ENCODE measurements at regions not wholly inside any gene's neighbourhood (a gene's known extent, or its start where the extent isn't known, plus 50 kb on each side); places are given as distances from the start of the nearest gene placed in this dataset.
"Not testable (repeated sequence)": the region's sequence is repeated elsewhere in the genome, so short reads cannot be mapped to it uniquely, and the experiment has no call there.

- H4K8ac ChIP-seq (ENCODE audit: low read length); H3K9me3 ChIP-seq (ENCODE audit: control insufficient read depth, low read length); H3K4me2 ChIP-seq (ENCODE audit: low read length, poor library complexity, severe bottlenecking); H3K18ac ChIP-seq (ENCODE audit: low read depth in 1 of 2, low read length in 2 of 2); H3K27ac ChIP-seq (ENCODE audit: low read length, poor library complexity, severe bottlenecking); H3K4me1 ChIP-seq (ENCODE audit: control insufficient read depth, insufficient read depth, low read depth, low read length); H3K23ac ChIP-seq (ENCODE audit: low read length in 2 of 2); H4K91ac ChIP-seq (ENCODE audit: low read length); H2AFZ ChIP-seq (ENCODE audit: low read depth, low read length); H2AK5ac ChIP-seq (ENCODE audit: low read length, severe bottlenecking); H3K4ac ChIP-seq (ENCODE audit: low read depth in 1 of 2, low read length in 2 of 2); H2BK5ac ChIP-seq (ENCODE audit: low read depth, low read length, poor library complexity, severe bottlenecking); H2BK15ac ChIP-seq (ENCODE audit: low read depth, poor library complexity, severe bottlenecking); H3K79me1 ChIP-seq (replicated peaks; ENCODE audit: low read length, poor library complexity, severe bottlenecking); H3K27me3 ChIP-seq (ENCODE audit: control insufficient read depth in 1 of 2, insufficient read depth in 1 of 2, low read length in 2 of 2); H3K4me3 ChIP-seq (ENCODE audit: insufficient read depth in 1 of 2, low read depth in 1 of 2, low read length in 2 of 2); H2BK12ac ChIP-seq (ENCODE audit: low read length in 2 of 2); H3K9ac ChIP-seq (ENCODE audit: low read length); H3K14ac ChIP-seq (ENCODE audit: low read length in 2 of 2); DNase-seq; H2BK120ac ChIP-seq (ENCODE audit: low read depth, low read length): not testable (repeated sequence)
- peaks cover 11 to 14% of the 10 kb centered on the region in 2 experiments for H3K36me3 ChIP-seq (ENCODE audit: control insufficient read depth in 1 of 2, insufficient read depth in 2 of 2, low read depth in 1 of 2, low read length in 2 of 2)
- WGBS: 99% methylated on average over 8 of the region's 8 CpGs
Observed at GRCh38 chr1:120489217-120489616, 74.4 kb downstream of the NBPF8 start.

GRCh38 chr1:120497145-120497544, 82.3 kb downstream of the NBPF8 start:
- not testable (repeated sequence) for H3K9ac ChIP-seq (ENCODE audit: low read length); H2BK120ac ChIP-seq (ENCODE audit: low read depth, low read length); H2BK12ac ChIP-seq (ENCODE audit: low read length in 2 of 2); H3K18ac ChIP-seq (ENCODE audit: low read depth in 1 of 2, low read length in 2 of 2); H2BK15ac ChIP-seq (ENCODE audit: low read depth, poor library complexity, severe bottlenecking); H3K23ac ChIP-seq (ENCODE audit: low read length in 2 of 2); H4K91ac ChIP-seq (ENCODE audit: low read length); H3K14ac ChIP-seq (ENCODE audit: low read length in 2 of 2); H3K9me3 ChIP-seq (ENCODE audit: control insufficient read depth, low read length); H3K4me1 ChIP-seq (ENCODE audit: control insufficient read depth, insufficient read depth, low read depth, low read length); H3K79me1 ChIP-seq (replicated peaks; ENCODE audit: low read length, poor library complexity, severe bottlenecking); H2BK5ac ChIP-seq (ENCODE audit: low read depth, low read length, poor library complexity, severe bottlenecking); H3K4ac ChIP-seq (ENCODE audit: low read depth in 1 of 2, low read length in 2 of 2); H3K4me2 ChIP-seq (ENCODE audit: low read length, poor library complexity, severe bottlenecking); H2AK5ac ChIP-seq (ENCODE audit: low read length, severe bottlenecking); H4K8ac ChIP-seq (ENCODE audit: low read length); H2AFZ ChIP-seq (ENCODE audit: low read depth, low read length); H3K4me3 ChIP-seq (ENCODE audit: insufficient read depth in 1 of 2, low read depth in 1 of 2, low read length in 2 of 2); H3K27me3 ChIP-seq (ENCODE audit: control insufficient read depth in 1 of 2, insufficient read depth in 1 of 2, low read length in 2 of 2); DNase-seq; H3K27ac ChIP-seq (ENCODE audit: low read length, poor library complexity, severe bottlenecking); H3K36me3 ChIP-seq (ENCODE audit: control insufficient read depth in 1 of 2, insufficient read depth in 2 of 2, low read depth in 1 of 2, low read length in 2 of 2)
- no CpG with 5 or more reads among the region's 3 CpGs for WGBS

GRCh38 chr1:120503284-120503683, 88.4 kb downstream of the NBPF8 start:
- not testable (repeated sequence) for H3K14ac ChIP-seq (ENCODE audit: low read length in 2 of 2); H4K91ac ChIP-seq (ENCODE audit: low read length); H3K4me1 ChIP-seq (ENCODE audit: control insufficient read depth, insufficient read depth, low read depth, low read length); H2BK12ac ChIP-seq (ENCODE audit: low read length in 2 of 2); H3K18ac ChIP-seq (ENCODE audit: low read depth in 1 of 2, low read length in 2 of 2); H2BK120ac ChIP-seq (ENCODE audit: low read depth, low read length); H3K4me2 ChIP-seq (ENCODE audit: low read length, poor library complexity, severe bottlenecking); H3K9me3 ChIP-seq (ENCODE audit: control insufficient read depth, low read length); H3K27me3 ChIP-seq (ENCODE audit: control insufficient read depth in 1 of 2, insufficient read depth in 1 of 2, low read length in 2 of 2); H2BK5ac ChIP-seq (ENCODE audit: low read depth, low read length, poor library complexity, severe bottlenecking); H4K8ac ChIP-seq (ENCODE audit: low read length); DNase-seq; H2AFZ ChIP-seq (ENCODE audit: low read depth, low read length); H2BK15ac ChIP-seq (ENCODE audit: low read depth, poor library complexity, severe bottlenecking); H3K23ac ChIP-seq (ENCODE audit: low read length in 2 of 2); H3K9ac ChIP-seq (ENCODE audit: low read length); H2AK5ac ChIP-seq (ENCODE audit: low read length, severe bottlenecking); H3K79me1 ChIP-seq (replicated peaks; ENCODE audit: low read length, poor library complexity, severe bottlenecking); H3K4me3 ChIP-seq (ENCODE audit: insufficient read depth in 1 of 2, low read depth in 1 of 2, low read length in 2 of 2); H3K36me3 ChIP-seq (ENCODE audit: control insufficient read depth in 1 of 2, insufficient read depth in 2 of 2, low read depth in 1 of 2, low read length in 2 of 2); H3K4ac ChIP-seq (ENCODE audit: low read depth in 1 of 2, low read length in 2 of 2); H3K27ac ChIP-seq (ENCODE audit: low read length, poor library complexity, severe bottlenecking)
- WGBS: no CpG with 5 or more reads among the region's 3 CpGs

DNA sequence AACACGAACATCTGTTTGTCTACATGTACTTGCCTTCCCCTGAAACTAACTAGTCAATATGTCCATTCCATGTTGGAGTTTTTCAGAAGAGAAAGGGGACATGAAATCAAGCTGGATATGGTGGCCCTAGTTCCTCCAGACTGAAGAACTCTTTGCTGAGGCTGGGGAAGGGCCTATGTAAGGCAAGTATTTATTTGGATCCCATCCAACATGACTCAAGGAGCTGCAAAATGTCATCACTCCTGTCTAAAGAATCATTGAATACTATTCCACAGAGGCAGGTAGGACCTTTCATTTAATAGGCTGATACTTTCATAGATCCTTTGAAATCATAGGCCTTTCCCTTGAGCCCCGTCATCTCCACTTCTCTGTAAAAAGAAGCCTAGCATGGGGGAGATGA, 91.5 kb downstream of the NBPF8 start:
- not testable (repeated sequence) for H4K91ac ChIP-seq (ENCODE audit: low read length); H2BK15ac ChIP-seq (ENCODE audit: low read depth, poor library complexity, severe bottlenecking); H3K27me3 ChIP-seq (ENCODE audit: control insufficient read depth in 1 of 2, insufficient read depth in 1 of 2, low read length in 2 of 2); H2BK120ac ChIP-seq (ENCODE audit: low read depth, low read length); H3K27ac ChIP-seq (ENCODE audit: low read length, poor library complexity, severe bottlenecking); H3K4me2 ChIP-seq (ENCODE audit: low read length, poor library complexity, severe bottlenecking); DNase-seq; H2AFZ ChIP-seq (ENCODE audit: low read depth, low read length); H3K79me1 ChIP-seq (replicated peaks; ENCODE audit: low read length, poor library complexity, severe bottlenecking); H3K4me3 ChIP-seq (ENCODE audit: insufficient read depth in 1 of 2, low read depth in 1 of 2, low read length in 2 of 2); H3K23ac ChIP-seq (ENCODE audit: low read length in 2 of 2); H3K36me3 ChIP-seq (ENCODE audit: control insufficient read depth in 1 of 2, insufficient read depth in 2 of 2, low read depth in 1 of 2, low read length in 2 of 2); H2BK12ac ChIP-seq (ENCODE audit: low read length in 2 of 2); H3K18ac ChIP-seq (ENCODE audit: low read depth in 1 of 2, low read length in 2 of 2); H2AK5ac ChIP-seq (ENCODE audit: low read length, severe bottlenecking); H4K8ac ChIP-seq (ENCODE audit: low read length); H2BK5ac ChIP-seq (ENCODE audit: low read depth, low read length, poor library complexity, severe bottlenecking); H3K4ac ChIP-seq (ENCODE audit: low read depth in 1 of 2, low read length in 2 of 2); H3K14ac ChIP-seq (ENCODE audit: low read length in 2 of 2); H3K9ac ChIP-seq (ENCODE audit: low read length); H3K9me3 ChIP-seq (ENCODE audit: control insufficient read depth, low read length); H3K4me1 ChIP-seq (ENCODE audit: control insufficient read depth, insufficient read depth, low read depth, low read length)
- WGBS: 100% methylated on average over 1 of the region's 2 CpGs

Data from mesenchymal stem cell (in vitro differentiated cells and primary cell).